Activated CD4-positive, alpha-beta memory T cell treated with anti-CD3 and anti-CD28 coated beads, Interleukin-2, amount 10 ng/mL, durations not matched to agents 7 days and 5 days (primary cell): ENCODE measurements at regions not wholly inside any gene's neighbourhood (a gene's known extent, or its start where the extent isn't known, plus 50 kb on each side); places are given as distances from the start of the nearest gene placed in this dataset.
"Not testable (repeated sequence)": the region's sequence is repeated elsewhere in the genome, so short reads cannot be mapped to it uniquely, and the experiment has no call there.

Experiments
- CTCF ChIA-PET: fragments of 350-600 bp; sonication (Branson Sonifier 250); formaldehyde crosslinking; loops from one replicate; lab custom pipeline; 2021; ENCODE audit warnings: antibody characterized with exemption, inconsistent platforms; lab: Charles Lee
- POLR2A ChIA-PET: fragments of 350-600 bp; sonication (Branson Sonifier 250); formaldehyde crosslinking; loops from one replicate; lab custom pipeline; 2021; ENCODE audit warnings: antibody characterized with exemption; lab: Charles Lee
- DNase-seq: peaks from one replicate; pipeline ENCODE4 v3.0.0-alpha.2; 2020
- H3K27ac Mint-ChIP-seq: one replicate; pipeline ENCODE4 v1.8.0; 2021; ENCODE audit warnings: mild to moderate bottlenecking, mixed read lengths
- H3K27me3 Mint-ChIP-seq: one replicate; pipeline ENCODE4 v1.8.0; 2021; ENCODE audit warnings: mixed read lengths
- H3K36me3 Mint-ChIP-seq: one replicate; pipeline ENCODE4 v1.8.0; 2021; ENCODE audit warnings: low read depth, mixed read lengths
- H3K4me1 Mint-ChIP-seq: one replicate; pipeline ENCODE4 v1.8.0; 2021; ENCODE audit warnings: mixed read lengths
- H3K4me3 Mint-ChIP-seq: one replicate; pipeline ENCODE4 v1.8.0; 2021; ENCODE audit warnings: mild to moderate bottlenecking, mixed read lengths
- H3K9me3 Mint-ChIP-seq: one replicate; pipeline ENCODE4 v1.8.0; 2021; ENCODE audit warnings: mixed read lengths

DNA sequence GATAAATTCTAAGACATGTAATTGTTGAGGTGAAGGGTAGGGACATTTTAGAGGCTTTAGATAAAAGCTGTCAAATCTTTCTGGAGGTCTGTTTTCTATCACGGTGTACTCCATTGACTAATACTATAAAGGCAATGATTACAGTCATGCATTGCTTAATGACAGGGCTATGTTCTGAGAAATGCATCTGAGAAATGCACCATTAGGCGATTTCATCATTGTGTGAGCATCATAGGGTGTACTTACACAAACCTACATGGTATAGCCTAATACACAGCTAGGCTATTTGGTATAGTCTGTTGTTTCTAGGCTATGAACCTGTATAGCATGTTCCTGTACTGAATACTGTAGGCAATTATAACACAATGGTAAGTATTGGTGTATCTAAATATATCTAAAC is 71.3 kb upstream of the FYN start:
- H3K27ac Mint-ChIP-seq, result no peak overlapping the region
- ChIA-PET CTCF (interaction anchor here (0.6 kb wide), 1 partner anchor 218 kb away, joined by 4 read pairs; no protein-coding TSS in a partner anchor), POLR2A (interaction anchor here (1.1 kb wide), 1 partner anchor 117 kb away, joined by 3 read pairs; no protein-coding TSS in a partner anchor)
- no peak overlapping the region for H3K4me3 Mint-ChIP-seq
- H3K27me3 Mint-ChIP-seq, result peaks cover 2% of the 10 kb centered on the region
- no peaks in the 10 kb centered on the region for H3K36me3 Mint-ChIP-seq
- DNase-seq, result no peak
- peaks cover 2% of the 10 kb centered on the region for H3K9me3 Mint-ChIP-seq
- no peaks in the 10 kb centered on the region for H3K4me1 Mint-ChIP-seq

DNA sequence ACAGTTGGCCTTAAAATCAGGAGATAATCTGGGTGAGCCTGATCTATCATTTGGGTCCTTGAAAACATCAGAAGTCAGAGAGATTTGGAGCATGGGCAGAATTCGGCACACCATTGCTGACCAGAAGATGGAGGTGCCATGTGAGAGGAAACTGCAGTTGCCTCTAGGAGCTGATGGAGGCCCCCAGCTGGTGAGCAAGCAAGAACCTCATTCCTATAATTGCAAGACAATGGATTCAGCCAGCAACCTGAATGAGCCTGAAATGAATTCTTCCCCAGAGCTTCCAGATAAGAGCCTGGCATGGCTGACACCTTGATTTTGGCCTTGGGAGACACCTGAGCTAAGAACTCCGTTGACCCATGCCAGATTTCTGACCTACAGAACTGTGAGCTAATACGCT is 76.3 kb upstream of the FYN start:
- no peak for DNase-seq
- Mint-ChIP-seq H3K4me3 (no peak overlapping the region), H3K27ac (no peak overlapping the region), H3K4me1 (peaks cover 5% of the 10 kb centered on the region), H3K9me3 (no peaks in the 10 kb centered on the region), H3K27me3 (peaks cover 5% of the 10 kb centered on the region), H3K36me3 (no peaks in the 10 kb centered on the region)
- CTCF ChIA-PET, result no interaction called here
- POLR2A ChIA-PET, result no interaction called here

DNA sequence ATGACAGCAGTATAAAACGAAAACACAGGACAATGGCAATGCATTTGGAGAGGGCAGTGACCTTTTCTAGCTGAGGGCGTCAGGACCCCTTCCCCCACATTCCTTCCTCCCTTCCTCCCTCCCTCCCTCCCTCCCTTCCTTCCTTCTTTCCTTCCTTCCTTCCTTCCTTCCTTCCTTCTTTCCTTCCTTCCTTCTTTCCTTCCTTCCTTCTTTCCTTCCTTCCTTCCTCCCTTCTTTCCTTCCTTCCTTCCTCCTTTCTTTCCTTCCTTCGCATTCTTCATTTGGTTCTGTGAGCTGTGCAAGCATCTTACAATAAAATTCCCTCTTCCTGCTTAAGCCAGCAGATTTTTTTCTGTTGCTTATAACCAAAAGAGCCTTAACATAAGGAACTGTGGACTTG is 76.7 kb upstream of the FYN start:
- CTCF ChIA-PET, H3K4me3 Mint-ChIP-seq, H3K27me3 Mint-ChIP-seq: not testable (repeated sequence)

DNA sequence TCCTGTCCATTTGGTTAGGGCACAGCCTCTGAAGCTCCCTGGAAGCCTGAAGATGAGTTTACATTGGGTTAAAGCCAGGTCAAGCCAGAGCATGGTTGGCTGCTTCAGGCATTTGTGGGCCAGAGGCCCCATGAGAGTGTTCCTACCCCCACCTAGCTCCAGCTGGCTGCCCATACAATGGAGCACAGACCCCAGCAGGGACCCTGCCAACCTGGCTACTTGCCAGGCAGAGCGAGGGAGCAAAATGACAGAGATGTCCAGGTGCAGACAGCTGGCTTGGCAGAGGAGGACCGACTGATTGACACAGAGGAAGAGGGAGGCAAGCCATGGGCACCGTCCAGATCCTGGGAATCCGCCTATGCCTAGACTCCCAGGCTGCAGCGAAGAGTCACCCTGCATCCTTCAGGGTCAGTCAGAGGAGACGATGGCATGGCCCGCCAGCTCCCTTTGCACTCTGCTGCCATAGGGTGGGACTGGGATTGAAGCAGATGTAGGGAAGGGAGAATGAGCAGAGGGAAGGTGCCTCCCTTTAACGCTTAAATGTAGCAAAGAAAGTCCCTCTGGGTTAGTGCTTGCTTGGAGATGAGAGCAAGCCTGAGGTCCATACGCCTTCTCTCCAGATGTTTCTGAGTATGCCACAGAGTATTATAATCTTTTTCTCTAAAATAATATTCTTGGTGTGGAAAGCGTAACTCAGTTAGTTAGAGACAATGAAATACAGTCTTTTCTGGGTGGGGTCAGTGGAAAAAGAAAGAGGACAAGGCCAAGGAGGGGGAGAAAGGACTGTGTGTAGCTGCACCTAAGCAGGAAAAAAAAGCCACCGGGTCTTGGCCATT is 77.6 kb upstream of the FYN start:
- peaks cover 5% of the 10 kb centered on the region for H3K27me3 Mint-ChIP-seq
- ChIA-PET CTCF (no interaction called here), POLR2A (no interaction called here)
- no peak for DNase-seq
- no peaks in the 10 kb centered on the region for H3K9me3 Mint-ChIP-seq
- H3K27ac Mint-ChIP-seq, result no peak overlapping the region
- H3K4me3 Mint-ChIP-seq, result no peak overlapping the region
- H3K36me3 Mint-ChIP-seq, result no peaks in the 10 kb centered on the region
- H3K4me1 Mint-ChIP-seq, result peaks cover 5% of the 10 kb centered on the region

More for the DNA sequence above, 76.7 kb upstream of the FYN start:
- POLR2A ChIA-PET, DNase-seq, H3K9me3 Mint-ChIP-seq, H3K36me3 Mint-ChIP-seq, H3K4me1 Mint-ChIP-seq, H3K27ac Mint-ChIP-seq: not testable (repeated sequence)

DNA sequence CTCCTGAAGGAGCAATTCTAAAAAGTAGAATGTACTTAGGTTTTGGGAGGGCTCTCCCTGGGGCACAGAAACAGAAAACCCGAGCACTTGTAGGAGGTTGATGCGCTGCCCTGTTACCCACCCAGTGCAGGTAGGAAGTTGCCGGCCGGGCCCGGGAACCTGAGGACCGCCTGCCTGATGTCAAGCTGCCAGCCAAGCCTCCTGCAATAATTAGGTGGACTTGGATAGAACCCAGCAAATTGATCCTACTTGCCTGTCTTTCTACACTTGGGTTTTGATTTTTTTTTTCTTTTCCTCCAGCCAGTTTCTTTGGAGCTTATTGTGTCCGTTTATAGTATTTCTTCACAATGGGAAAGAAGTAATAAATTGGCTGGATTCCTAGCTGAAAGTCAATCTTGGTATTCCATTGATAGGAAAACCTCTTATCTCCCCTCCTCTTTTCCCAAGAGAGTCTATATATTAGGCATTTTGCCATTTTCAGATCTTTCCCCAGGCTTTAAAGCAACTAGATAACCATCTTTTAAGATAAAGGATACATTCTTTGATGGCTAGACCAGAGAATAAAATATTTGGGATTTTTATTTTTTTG is 78.3 kb upstream of the FYN start:
- H3K4me1 Mint-ChIP-seq, result peaks cover 5% of the 10 kb centered on the region
- no peak overlapping the region for H3K27ac Mint-ChIP-seq

DNA sequence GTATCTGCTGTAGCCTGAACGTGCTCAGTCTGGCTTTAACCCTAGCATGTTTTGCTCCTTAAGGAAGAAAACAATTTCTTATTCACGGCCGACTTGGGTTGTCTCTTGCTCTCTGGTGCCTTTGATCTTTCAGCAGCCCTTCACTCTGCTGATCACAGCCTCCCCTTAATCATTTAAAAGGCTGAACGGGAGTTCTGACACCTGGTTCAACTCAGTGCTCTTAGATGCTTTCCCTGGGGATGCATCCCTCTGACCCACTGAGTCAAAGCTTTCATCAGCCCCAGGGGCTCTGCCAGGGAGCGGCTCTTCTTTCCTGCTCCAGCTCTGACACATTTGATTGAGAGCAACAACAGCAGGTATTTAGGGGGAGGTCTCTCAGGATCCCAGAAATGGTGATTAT is 79.0 kb upstream of the FYN start:
- H3K4me1 Mint-ChIP-seq, result peaks cover 5% of the 10 kb centered on the region
- no peak for DNase-seq
- POLR2A ChIA-PET, result no interaction called here
- CTCF ChIA-PET, result no interaction called here
- peaks cover 5% of the 10 kb centered on the region for H3K27me3 Mint-ChIP-seq
- no peak overlapping the region for H3K27ac Mint-ChIP-seq
- no peaks in the 10 kb centered on the region for H3K36me3 Mint-ChIP-seq
- no peak overlapping the region for H3K4me3 Mint-ChIP-seq
- no peaks in the 10 kb centered on the region for H3K9me3 Mint-ChIP-seq

More for the DNA sequence above, 78.3 kb upstream of the FYN start:
- POLR2A ChIA-PET, result no interaction called here
- peaks cover 5% of the 10 kb centered on the region for H3K27me3 Mint-ChIP-seq
- CTCF ChIA-PET, result no interaction called here
- no peak for DNase-seq
- H3K9me3 Mint-ChIP-seq, result no peaks in the 10 kb centered on the region
- H3K36me3 Mint-ChIP-seq, result no peaks in the 10 kb centered on the region
- no peak overlapping the region for H3K4me3 Mint-ChIP-seq

DNA sequence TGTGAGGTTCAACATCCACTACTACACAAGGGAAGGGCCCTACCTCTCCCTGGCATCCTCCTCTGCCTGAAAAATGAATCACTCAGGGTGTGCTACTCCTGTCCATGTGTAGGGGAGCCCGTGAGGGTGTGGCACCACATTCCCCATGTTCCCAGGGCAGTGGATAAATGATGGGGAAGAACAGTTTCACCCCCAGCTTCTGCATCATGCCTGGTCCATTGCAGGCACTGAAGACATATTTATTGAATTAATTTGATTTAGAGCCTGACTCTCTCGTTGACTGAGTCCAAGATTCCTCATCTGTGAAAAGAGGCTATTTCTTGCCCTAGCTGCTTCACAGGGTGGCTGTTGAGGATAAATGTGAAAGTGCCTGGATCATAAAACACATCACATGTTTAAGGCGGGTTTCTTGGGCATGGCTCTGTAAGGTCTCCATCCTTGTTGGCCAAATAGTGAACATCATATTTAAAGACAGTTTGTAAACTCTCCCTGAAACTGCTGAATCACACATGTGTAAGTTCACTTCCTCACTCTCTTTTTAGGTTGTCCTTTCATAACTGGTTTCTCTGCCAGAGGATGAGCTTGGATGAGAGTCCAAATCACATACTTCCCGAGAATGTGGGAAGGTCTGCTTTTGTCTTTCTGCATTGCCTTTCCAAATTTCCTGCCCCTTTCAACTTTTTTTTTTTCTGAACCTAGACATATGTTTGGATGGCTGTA is 79.7 kb upstream of the FYN start:
- no peaks in the 10 kb centered on the region for H3K9me3 Mint-ChIP-seq
- ChIA-PET CTCF (no interaction called here), POLR2A (no interaction called here)
- DNase-seq, result no peak
- H3K27me3 Mint-ChIP-seq, result peaks cover 5% of the 10 kb centered on the region
- H3K36me3 Mint-ChIP-seq, result no peaks in the 10 kb centered on the region
- H3K4me3 Mint-ChIP-seq, result no peak overlapping the region
- H3K27ac Mint-ChIP-seq, result no peak overlapping the region
- H3K4me1 Mint-ChIP-seq, result peaks cover 5% of the 10 kb centered on the region

DNA sequence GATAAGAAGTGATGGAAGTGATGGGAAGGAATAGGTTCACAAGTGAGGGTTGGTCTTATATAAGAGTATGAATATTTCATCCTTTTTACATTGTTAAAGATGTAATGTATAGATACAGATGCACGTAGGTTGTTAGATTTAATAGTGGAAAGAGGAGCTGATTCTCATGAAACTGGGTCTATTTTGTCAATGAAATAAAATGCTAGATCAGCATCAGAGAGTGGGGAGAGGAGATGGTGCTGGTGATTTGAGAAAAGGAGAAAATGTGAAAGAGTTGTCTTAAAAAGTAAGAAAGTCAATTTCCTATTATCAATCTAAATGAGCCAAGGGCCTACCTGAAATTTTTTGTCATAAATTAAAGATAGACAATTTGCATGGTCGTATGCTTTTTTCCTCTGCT is 82.8 kb upstream of the FYN start:
- no peak for DNase-seq
- ChIA-PET POLR2A (no interaction called here), CTCF (no interaction called here)
- Mint-ChIP-seq H3K9me3 (no peaks in the 10 kb centered on the region), H3K27me3 (peaks cover 5% of the 10 kb centered on the region), H3K4me1 (peaks cover 5% of the 10 kb centered on the region), H3K27ac (no peak overlapping the region), H3K36me3 (no peaks in the 10 kb centered on the region), H3K4me3 (no peak overlapping the region)

DNA sequence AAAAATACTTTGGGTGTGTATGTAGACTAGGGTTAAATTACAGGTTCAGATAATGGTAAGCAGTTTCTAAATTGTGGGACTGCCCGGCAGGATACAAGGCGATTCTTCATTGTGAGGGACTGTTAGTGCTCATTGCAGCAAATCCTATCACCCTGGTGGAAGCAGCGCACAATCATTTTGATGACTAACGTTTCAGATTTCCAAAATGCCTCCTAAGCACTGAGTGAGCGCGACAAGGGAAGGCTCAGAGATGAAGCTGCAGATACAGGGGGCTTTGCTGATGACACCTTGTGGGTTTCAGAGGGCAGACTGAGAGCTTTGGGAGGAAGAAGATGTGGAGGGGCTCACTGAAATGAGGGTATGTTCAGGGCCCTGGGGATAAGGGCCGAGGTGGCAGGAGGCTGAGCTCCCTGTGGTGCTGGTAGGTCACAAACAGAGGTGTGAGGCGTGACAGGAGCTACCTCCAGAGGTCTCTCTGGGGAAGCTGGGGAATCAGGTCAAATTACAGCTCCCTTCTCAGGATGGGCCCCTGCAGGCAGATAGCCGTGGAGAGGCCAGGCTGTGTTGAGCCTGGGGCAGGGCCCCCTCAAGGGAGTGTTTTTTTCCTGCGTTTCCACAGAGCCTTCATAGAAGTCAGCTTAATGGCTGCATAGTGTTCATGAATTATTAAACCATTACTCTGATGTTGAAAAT is 84.5 kb upstream of the FYN start:
- Mint-ChIP-seq H3K4me1 (peaks cover 5% of the 10 kb centered on the region), H3K9me3 (peaks cover 2% of the 10 kb centered on the region), H3K36me3 (no peaks in the 10 kb centered on the region), H3K27ac (no peak overlapping the region), H3K27me3 (peaks cover 4% of the 10 kb centered on the region), H3K4me3 (no peak overlapping the region)
- ChIA-PET POLR2A (no interaction called here), CTCF (interaction anchor here (0.7 kb wide), 2 partner anchors 38 to 1321 kb away, joined by 4 read pairs; no protein-coding TSS in a partner anchor)
- no peak for DNase-seq

DNA sequence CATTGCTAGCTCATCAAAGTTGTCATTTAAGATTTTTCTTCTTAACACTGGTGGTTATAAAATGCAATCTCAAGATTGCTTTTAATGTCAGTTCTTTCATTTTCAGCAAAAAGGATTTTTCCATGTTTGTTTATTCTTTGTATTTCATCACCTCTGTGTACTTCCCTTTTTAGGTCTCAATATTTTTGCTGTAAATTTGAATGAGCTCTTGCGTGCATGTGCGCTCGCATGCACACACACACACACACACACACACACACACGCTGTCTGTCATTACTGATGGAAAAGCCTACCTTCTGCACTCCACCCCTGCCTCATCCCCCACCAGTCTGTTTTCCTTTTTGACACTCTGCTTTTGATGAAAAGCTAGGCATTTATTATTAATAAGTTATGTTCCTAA is 85.3 kb upstream of the FYN start:
- Mint-ChIP-seq H3K27ac (no peak overlapping the region), H3K9me3 (peaks cover 3% of the 10 kb centered on the region), H3K4me1 (peaks cover 1% of the 10 kb centered on the region), H3K27me3 (peaks cover 2% of the 10 kb centered on the region), H3K4me3 (no peak overlapping the region), H3K36me3 (no peaks in the 10 kb centered on the region)
- ChIA-PET POLR2A (no interaction called here), CTCF (no interaction called here)
- no peak for DNase-seq

DNA sequence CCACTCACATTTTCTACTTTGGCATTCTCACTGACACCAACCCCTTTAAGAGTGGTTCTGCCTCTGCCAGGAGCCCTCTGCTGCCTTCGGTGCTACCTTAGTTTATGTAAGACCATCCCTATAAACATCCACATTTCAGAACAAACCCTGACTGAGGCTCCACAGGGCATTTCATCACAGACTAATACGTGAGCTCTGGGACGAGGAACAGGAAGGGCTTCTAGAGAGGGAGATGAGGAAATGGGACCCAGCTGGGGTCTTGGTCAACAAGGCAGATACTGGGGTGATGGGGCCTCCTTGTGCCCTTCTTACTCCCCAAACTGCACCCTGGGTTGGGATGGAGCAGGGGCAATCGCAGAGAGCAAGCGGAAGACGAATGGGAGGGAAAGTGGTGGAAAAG is 86.5 kb upstream of the FYN start:
- POLR2A ChIA-PET, result no interaction called here
- Mint-ChIP-seq H3K9me3 (peaks cover 3% of the 10 kb centered on the region), H3K4me1 (no peaks in the 10 kb centered on the region), H3K27me3 (peaks cover 2% of the 10 kb centered on the region), H3K4me3 (no peak overlapping the region), H3K36me3 (no peaks in the 10 kb centered on the region), H3K27ac (no peak overlapping the region)
- CTCF ChIA-PET, result no interaction called here
- DNase-seq, result no peak

DNA sequence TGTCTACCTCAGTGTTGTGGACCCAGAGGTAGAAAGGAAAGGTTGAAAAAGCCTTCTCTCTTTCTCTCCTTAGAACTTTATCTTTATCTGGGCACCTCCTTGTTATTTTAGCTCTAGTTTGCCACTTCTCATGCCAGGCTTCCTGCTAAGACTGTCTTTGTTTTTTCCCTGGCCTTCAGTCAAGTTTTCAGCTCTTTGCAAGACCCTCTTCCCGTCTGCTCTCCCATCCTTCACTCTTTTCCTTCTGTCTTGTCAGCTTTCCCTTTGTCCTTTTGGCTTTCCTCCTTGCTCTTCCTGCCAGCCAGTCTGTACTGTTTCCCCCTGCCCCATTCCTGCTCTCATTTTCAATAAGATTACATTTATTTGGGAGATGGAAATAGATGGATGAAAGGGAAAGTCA is 86.8 kb upstream of the CCN6 start:
- no peak overlapping the region for H3K4me3 Mint-ChIP-seq
- peaks cover 5% of the 10 kb centered on the region for H3K4me1 Mint-ChIP-seq
- no peak for DNase-seq
- no peaks in the 10 kb centered on the region for H3K36me3 Mint-ChIP-seq
- POLR2A ChIA-PET, result no interaction called here
- peaks cover 3% of the 10 kb centered on the region for H3K9me3 Mint-ChIP-seq
- CTCF ChIA-PET, result no interaction called here
- H3K27me3 Mint-ChIP-seq, result peaks cover 10% of the 10 kb centered on the region
- H3K27ac Mint-ChIP-seq, result no peak overlapping the region

DNA sequence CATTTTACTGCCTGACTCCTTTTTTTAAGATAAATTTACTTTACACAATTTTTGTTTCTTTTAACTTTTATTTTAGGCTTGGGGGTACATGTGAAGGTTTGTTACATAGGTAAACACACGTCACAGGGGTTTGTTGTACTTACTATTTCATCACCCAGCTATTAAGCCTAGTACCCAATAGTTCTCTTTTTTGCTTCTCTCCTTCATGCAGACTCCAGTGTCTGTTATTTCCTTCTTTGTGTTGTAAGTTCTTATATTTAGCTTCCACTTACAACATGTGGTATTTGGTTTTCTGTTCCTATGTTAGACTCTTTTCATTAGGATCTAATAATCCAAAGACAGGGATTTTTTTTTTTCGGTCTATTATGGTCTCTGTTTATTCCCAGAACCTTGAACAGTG is 83.5 kb upstream of the CCN6 start:
- Mint-ChIP-seq H3K9me3 (no peaks in the 10 kb centered on the region), H3K4me1 (peaks cover 33% of the 10 kb centered on the region), H3K36me3 (no peaks in the 10 kb centered on the region), H3K4me3 (no peak overlapping the region), H3K27me3 (peaks cover 10% of the 10 kb centered on the region), H3K27ac (no peak overlapping the region)
- DNase-seq, result no peak
- CTCF ChIA-PET, result no interaction called here
- POLR2A ChIA-PET, result no interaction called here
